GM23338 (cell line): ENCODE measurements at regions not wholly inside any gene's neighbourhood (a gene's known extent, or its start where the extent isn't known, plus 50 kb on each side); places are given as distances from the start of the nearest gene placed in this dataset.
"Not testable (repeated sequence)": the region's sequence is repeated elsewhere in the genome, so short reads cannot be mapped to it uniquely, and the experiment has no call there.

ENCODE experiments used
- ATAC-seq: fragments of 200-7000 bp; cut with Tn5 transposase; 3 replicates; pipeline ENCODE4 v1.9.1; 2020
- DNase-seq: peaks from one replicate; pipeline ENCODE4 v3.0.0-alpha.2; 2015; ENCODE audit warnings: low spot score
- H2AFZ ChIP-seq: fragments of 200-600 bp; sonication (generic); 2 replicates; pipeline ENCODE4 v1.8.0; 2016; ENCODE audit warnings: antibody characterized with exemption, mild to moderate bottlenecking, moderate library complexity
- H3F3A ChIP-seq: fragments of 200-600 bp; sonication (generic); replicated peaks from 2 replicates; pipeline ENCODE4 v1.8.0; 2017; ENCODE audit warnings: antibody characterized with exemption, mixed run types, low read depth
- H3K27ac ChIP-seq: fragments of 200-600 bp; sonication (generic); 2 replicates; pipeline ENCODE4 v1.6.1; 2016; ENCODE audit warnings: low read depth
- H3K27me3 ChIP-seq: fragments of 200-600 bp; sonication (generic); 2 replicates; pipeline ENCODE4 v1.8.0; 2016; ENCODE audit warnings: mild to moderate bottlenecking, mixed run types, moderate library complexity; ENCODE audit not compliant: insufficient read depth
- H3K36me3 ChIP-seq: fragments of 200-600 bp; sonication (generic); 2 replicates; pipeline ENCODE4 v1.8.0; 2016; ENCODE audit warnings: mild to moderate bottlenecking; ENCODE audit not compliant: insufficient read depth
- H3K4me1 ChIP-seq: fragments of 200-600 bp; sonication (generic); 2 replicates; pipeline ENCODE4 v1.8.0; 2016; ENCODE audit warnings: mild to moderate bottlenecking, moderate library complexity; ENCODE audit not compliant: insufficient read depth
- H3K4me2 ChIP-seq: fragments of 200-600 bp; sonication (generic); 2 replicates; pipeline ENCODE4 v1.7.1; 2017; ENCODE audit warnings: mixed run types
- H3K4me3 ChIP-seq: fragments of 200-600 bp; sonication (generic); 2 replicates; pipeline ENCODE4 v1.6.1; 2016; ENCODE audit warnings: mixed run types
- H3K79me2 ChIP-seq: fragments of 200-600 bp; sonication (generic); replicated peaks from 2 replicates; pipeline ENCODE4 v1.8.0; 2017; ENCODE audit warnings: mild to moderate bottlenecking; ENCODE audit not compliant: insufficient read depth
- H3K9me2 ChIP-seq: fragments of 200-600 bp; sonication (generic); 2 replicates; pipeline ENCODE4 v1.8.0; 2017; ENCODE audit not compliant: insufficient read depth
- H4K20me1 ChIP-seq: fragments of 200-600 bp; sonication (generic); replicated peaks from 2 replicates; pipeline ENCODE4 v1.8.0; 2017; ENCODE audit warnings: mild to moderate bottlenecking; ENCODE audit not compliant: insufficient read depth
- H3K27ac Mint-ChIP-seq: 2 replicates; pipeline ENCODE4 v1.8.0; 2020; ENCODE audit warnings: inconsistent platforms, mild to moderate bottlenecking, moderate library complexity, mixed read lengths
- H3K27me3 Mint-ChIP-seq: 3 replicates; pipeline ENCODE4 v1.8.0; 2022; ENCODE audit warnings: low read depth, mild to moderate bottlenecking, moderate library complexity, mixed read lengths, inconsistent platforms; ENCODE audit not compliant: insufficient read depth, poor library complexity
- H3K36me3 Mint-ChIP-seq: 3 replicates; pipeline ENCODE4 v1.8.0; 2021; ENCODE audit warnings: low read depth, mild to moderate bottlenecking, inconsistent platforms, moderate library complexity, mixed read lengths
- H3K4me1 Mint-ChIP-seq: 3 replicates; pipeline ENCODE4 v1.8.0; 2020; ENCODE audit warnings: mild to moderate bottlenecking, inconsistent platforms, mixed read lengths
- H3K4me3 Mint-ChIP-seq: 3 replicates; pipeline ENCODE4 v1.8.0; 2021; ENCODE audit warnings: moderate library complexity, mild to moderate bottlenecking, inconsistent platforms, mixed read lengths
- H3K9me3 Mint-ChIP-seq: 3 replicates; pipeline ENCODE4 v1.8.0; 2020; ENCODE audit warnings: moderate library complexity, mild to moderate bottlenecking, inconsistent platforms, mixed read lengths
- CTCF ChIP-seq, 2 experiments: fragments of 200-600 bp in 1 of 2; sonication (generic) in 1 of 2; conservative IDR thresholded peaks; 2 replicates each; pipeline versions ENCODE4 v1.5.1 to v1.6.1; 2016 to 2017; ENCODE audit warnings: antibody characterized with exemption in 2 of 2, low read depth in 2 of 2, mild to moderate bottlenecking in 2 of 2, moderate library complexity in 1 of 2
- NANOG ChIP-seq: IDR thresholded peaks from 2 replicates; pipeline ENCODE4 v1.6.1; 2016; ENCODE audit warnings: antibody characterized with exemption, borderline replicate concordance
- POLR2AphosphoS5 ChIP-seq: IDR thresholded peaks from 2 replicates; pipeline ENCODE4 v1.6.1; 2016; ENCODE audit warnings: antibody characterized with exemption, low read depth
- ZNF114 ChIP-seq: fragments of 250-450 bp; sonication (Bioruptor Pico); IDR thresholded peaks from 2 replicates; pipeline ENCODE4 v1.5.0; 2020; ENCODE audit warnings: mild to moderate bottlenecking, moderate library complexity

GRCh38 chr17:20941872-20942271 lies 100.9 kb downstream of the USP22 start:
- no peak overlapping the region for H3K4me3 ChIP-seq
- no peaks in the 10 kb centered on the region for H3K9me2 ChIP-seq
- no peak overlapping the region for H2AFZ ChIP-seq
- Mint-ChIP-seq H3K9me3 (no peaks in the 10 kb centered on the region), H3K4me3 (no peak overlapping the region), H3K27ac (no peak overlapping the region), H3K27me3 (peaks cover 6% of the 10 kb centered on the region), H3K4me1 (peaks cover 18% of the 10 kb centered on the region), H3K36me3 (no peaks in the 10 kb centered on the region)
- ATAC-seq (no peak), DNase-seq (no peak)
- H3K4me2 ChIP-seq: no peak overlapping the region
- H3F3A ChIP-seq: no peaks in the 10 kb centered on the region; the same call in 1 of the 2 replicates
- peaks cover 10% of the 10 kb centered on the region; the same call in 1 of the 2 replicates for H3K4me1 ChIP-seq
- no peaks in the 10 kb centered on the region for H3K27me3 ChIP-seq
- no peaks in the 10 kb centered on the region for H3K79me2 ChIP-seq
- no peak overlapping the region for H3K27ac ChIP-seq
- TF ChIP-seq POLR2AphosphoS5: no peak
- H4K20me1 ChIP-seq: no peaks in the 10 kb centered on the region
- H3K36me3 ChIP-seq: no peaks in the 10 kb centered on the region

- Mint-ChIP-seq H3K27me3 (peaks cover 3% of the 10 kb centered on the region), H3K27ac (peak overlapping the region; percentile 93), H3K36me3 (no peaks in the 10 kb centered on the region), H3K4me1 (peaks cover 18% of the 10 kb centered on the region), H3K4me3 (peak overlapping the region; percentile 23; the same call in 1 of the 3 replicates), H3K9me3 (no peaks in the 10 kb centered on the region)
- no peaks in the 10 kb centered on the region for H3K9me2 ChIP-seq
- peaks cover 10% of the 10 kb centered on the region; the same call in 1 of the 2 replicates for H3K4me1 ChIP-seq
- no peaks in the 10 kb centered on the region; the same call in 1 of the 2 replicates for H3F3A ChIP-seq
- no peaks in the 10 kb centered on the region for H3K36me3 ChIP-seq
- TF ChIP-seq ZNF114 (CRISPR knock-in tag) (no peak), CTCF (conservative IDR thresholded peaks at IDR 0.05; ENCODE audit: low read depth in 2 of 2) (peak; percentile 66 to 80), NANOG (no peak)
- H3K27ac ChIP-seq: peak overlapping the region; percentile 89
- H3K4me3 ChIP-seq: no peak overlapping the region
- ATAC-seq: peak; percentile 99
- peak overlapping the region; percentile 35; the same call in 1 of the 2 replicates for H2AFZ ChIP-seq
- H3K4me2 ChIP-seq: peak overlapping the region; percentile 45
- H3K79me2 ChIP-seq: no peaks in the 10 kb centered on the region
- H4K20me1 ChIP-seq: no peaks in the 10 kb centered on the region
- DNase-seq: peak; percentile 87
- no peaks in the 10 kb centered on the region for H3K27me3 ChIP-seq
These were observed 98.6 kb downstream of the USP22 start for GRCh38 chr17:20944014-20944865.

- not testable (repeated sequence) for H3K27me3 ChIP-seq, H3K79me2 ChIP-seq, H3K27me3 Mint-ChIP-seq, H3K4me2 ChIP-seq, H3F3A ChIP-seq, DNase-seq, H3K4me3 ChIP-seq, H2AFZ ChIP-seq, H3K27ac ChIP-seq, H3K36me3 ChIP-seq, H3K36me3 Mint-ChIP-seq, H3K4me3 Mint-ChIP-seq, H4K20me1 ChIP-seq, ATAC-seq, H3K27ac Mint-ChIP-seq, H3K9me3 Mint-ChIP-seq, H3K9me2 ChIP-seq
- peaks cover 18% of the 10 kb centered on the region for H3K4me1 Mint-ChIP-seq
- H3K4me1 ChIP-seq: peaks cover 10% of the 10 kb centered on the region; the same call in 1 of the 2 replicates
These were observed 95.1 kb downstream of the USP22 start for GRCh38 chr17:20947708-20948107.
